NCI-H69 (cell line): ENCODE measurements at regions not wholly inside any gene's neighbourhood (a gene's known extent, or its start where the extent isn't known, plus 50 kb on each side); places are given as distances from the start of the nearest gene placed in this dataset.
"Not testable (repeated sequence)": the region's sequence is repeated elsewhere in the genome, so short reads cannot be mapped to it uniquely, and the experiment has no call there.

Experiments used
- DNase-seq: peaks from one replicate; lab custom pipeline; 2025; lab: John Stamatoyannopoulos, UW

DNA sequence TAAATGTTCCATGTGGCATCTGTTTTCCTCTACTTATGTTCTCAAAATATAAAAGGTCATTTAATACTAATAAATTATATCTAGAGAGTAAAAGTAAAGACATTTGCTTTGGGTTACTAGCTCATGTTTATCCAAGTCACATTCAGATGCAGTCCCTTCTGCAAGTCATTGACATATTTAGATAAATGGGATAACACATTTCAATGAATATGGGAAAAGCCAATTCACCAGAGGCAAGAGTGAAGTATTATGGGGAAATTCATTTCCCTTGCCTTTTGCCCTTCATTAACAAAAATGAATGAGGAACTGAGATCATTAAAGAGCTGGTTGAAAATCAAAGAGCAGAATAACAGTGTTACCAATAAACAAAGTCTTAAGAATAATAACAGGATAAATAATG, 306.2 kb upstream of the FSTL5 start:
- no peak for DNase-seq

DNA sequence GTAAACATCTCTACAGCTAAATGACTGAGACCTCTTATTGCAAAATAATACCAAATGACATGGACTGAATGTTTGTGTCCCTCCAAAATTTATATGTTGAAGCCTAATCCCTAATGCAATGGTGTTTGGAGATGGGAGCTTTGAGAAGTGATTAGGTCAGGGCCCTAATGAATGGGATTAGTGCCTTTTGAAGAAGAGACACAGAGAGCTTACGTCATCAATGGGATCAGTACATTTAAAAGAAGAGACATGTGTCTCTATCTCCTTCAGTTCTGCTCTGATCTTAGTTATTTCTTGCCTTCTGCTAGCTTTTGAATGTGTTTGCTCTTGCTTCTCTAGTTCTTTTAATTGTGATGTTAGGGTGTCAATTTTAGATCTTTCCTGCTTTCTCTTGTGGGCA, 301.6 kb upstream of the FSTL5 start:
- not testable (repeated sequence) for DNase-seq

DNA sequence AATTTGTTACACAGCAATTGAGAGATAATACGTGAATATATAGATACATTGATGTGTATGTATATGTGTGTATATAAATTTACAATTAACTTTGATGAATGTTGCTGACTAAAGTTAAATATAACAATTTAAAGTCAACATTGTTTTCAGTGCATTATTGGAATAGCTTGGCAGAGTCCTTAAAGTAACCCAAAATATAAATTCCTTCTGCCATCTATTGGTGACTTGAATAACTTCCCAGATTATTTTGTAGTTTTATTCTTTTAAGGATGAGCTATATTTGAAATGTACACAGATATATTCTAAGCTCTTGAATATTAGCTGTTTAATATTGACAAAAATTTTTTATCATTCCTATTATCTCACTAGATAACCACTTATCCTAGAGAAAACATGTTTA, 298.2 kb upstream of the FSTL5 start:
- DNase-seq: peak; percentile 33

DNA sequence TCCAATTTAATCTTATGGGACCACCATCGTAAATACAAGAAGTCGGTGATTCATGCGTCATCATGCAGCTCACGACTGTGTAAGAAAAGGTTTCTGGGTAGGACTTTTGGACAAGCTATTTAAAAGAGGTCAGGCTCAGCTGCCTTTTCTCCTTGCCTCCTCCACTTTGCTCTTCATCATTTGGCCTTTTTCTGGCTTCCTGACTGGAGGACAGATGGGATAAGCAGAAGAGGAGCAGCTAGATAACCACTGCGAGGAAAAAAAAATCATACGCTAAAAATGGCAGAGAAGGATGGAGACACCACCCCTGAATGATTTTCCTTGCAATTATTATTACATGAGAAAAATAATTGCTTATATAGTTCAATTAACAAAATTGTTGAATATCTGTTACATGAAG, 294.3 kb upstream of the FSTL5 start:
- DNase-seq: no peak

DNA sequence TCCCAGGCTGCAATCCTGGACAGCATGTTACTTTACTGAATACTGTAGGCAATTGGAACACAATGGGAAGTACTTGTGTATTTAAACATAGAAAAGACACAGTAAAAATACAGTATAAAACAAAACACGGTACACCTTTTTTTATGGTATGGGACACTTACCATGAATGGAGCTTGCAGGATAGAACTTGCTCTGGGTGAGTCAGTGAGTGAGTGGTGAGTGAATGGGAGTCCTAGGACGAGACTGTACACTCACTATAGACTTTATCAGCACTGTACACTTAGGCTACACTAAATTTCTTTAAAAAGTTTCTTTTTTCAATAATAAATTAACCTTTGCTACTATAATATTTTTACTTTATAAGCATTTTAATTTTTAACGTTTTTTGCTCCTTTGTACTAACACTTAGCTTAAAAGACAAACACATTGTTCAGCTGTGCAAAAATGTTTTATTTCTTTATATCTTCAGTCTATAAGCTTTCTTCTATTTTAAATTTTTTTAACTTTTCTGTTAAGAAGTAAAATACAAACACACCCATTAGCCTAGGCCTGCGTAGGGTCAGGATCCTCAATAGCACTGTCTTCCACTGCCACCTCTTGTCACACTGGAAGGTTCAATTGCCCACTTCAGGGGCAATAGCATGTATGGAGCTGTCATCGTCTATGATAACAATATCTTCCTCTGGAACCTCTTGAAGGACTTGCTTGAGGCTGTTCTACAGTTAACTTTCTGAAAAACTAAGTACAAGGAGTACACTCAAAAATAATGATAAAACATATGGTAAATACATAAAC, 293.5 kb upstream of the FSTL5 start:
- no peak for DNase-seq

DNA sequence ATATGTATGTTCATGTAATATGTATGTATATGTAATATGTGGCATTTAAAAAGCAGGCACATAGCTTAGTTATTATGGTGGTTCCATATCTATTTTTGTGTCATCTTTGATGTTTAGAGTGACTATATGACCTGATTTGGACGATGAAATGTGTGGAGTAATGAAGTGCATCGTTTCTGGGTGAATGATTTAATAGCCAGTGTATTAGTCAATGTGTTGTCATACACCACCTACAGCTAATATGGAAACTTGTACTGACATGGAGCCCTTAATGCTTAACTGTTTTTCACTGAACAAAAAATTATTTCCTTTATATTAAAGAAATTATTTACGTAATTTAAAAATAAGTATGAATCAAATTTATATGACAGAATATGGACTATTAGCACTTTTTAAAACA, 292.3 kb upstream of the FSTL5 start:
- no peak for DNase-seq

DNA sequence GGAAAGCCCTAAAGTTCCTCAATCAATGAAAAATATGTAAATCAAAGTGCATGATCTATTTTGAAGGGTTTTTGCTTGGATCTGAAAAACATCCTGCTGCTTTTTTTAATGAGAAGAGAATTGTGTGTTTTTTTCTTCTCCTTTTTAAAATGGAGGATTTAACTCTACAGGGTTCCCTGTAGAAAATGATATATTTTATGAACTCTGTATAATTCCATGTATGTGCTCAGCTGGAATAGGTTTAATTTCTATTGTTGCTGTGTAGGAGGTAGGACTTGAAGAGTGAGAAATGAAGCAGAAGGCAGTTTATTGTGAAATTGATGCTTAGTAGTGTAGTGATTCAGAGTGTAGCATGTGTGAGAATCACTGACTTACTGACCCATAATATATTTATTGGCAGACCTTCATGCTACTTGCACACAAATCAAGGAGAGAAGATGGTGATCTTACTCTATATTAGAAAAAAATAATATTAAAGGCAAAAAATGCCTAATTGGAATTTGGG, 286.8 kb upstream of the FSTL5 start:
- peak; percentile 60 for DNase-seq

DNA sequence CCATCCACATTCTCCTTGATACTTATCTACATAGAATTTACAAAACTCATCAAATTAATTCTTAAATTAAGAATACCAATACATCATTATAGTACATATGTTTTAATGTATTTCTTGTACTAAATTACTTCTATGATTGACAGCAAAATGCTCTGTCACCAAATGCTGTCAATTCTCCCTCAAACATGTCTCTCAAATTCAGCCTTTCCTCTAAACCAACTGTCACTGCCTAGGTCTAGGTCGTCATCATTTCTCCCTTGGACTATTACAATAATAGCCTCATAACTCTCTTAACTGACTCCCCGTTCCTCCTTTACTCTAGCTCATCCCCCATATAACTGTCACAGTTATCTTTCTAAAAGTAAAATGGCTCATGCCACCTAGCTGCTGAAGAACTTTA, 279.7 kb upstream of the FSTL5 start:
- no peak for DNase-seq

DNA sequence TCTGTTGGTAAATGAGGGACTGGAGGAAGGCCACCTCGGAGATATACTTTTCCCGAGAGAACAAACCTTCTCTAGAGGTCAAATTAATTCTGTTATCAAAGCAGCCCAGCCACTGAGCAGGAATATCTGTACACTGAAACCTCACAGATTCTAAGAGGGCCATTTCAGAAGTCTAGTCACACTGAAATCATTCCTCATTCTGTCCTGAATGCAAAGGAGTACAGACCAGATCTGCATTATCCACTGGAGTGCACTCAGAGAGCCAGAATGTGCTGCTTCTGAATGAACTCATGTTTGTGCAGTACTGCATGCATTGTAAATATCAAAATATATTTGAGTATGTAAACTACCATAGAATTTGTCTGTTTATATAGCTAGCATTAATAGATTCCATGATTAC, 278.3 kb upstream of the FSTL5 start:
- peak; percentile 4 for DNase-seq

DNA sequence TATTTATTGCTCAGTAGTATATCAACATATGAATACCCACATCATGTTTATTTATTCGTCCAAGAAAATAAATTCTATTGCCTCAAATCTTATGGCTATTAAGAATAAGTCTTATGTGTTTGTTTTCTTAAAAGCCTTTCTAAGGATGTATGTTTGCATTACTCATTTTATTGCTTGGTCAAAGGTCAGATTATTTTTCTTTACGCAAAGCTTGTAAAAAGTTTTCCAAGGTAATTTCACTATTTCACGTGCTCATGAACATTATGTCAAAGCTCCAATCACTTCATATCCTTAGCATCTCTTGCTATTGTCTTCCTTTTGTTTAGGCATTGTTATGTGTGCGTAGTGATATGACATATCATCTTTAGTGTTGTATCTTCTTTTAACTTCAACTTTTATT, 258.5 kb upstream of the FSTL5 start:
- no peak for DNase-seq

DNA sequence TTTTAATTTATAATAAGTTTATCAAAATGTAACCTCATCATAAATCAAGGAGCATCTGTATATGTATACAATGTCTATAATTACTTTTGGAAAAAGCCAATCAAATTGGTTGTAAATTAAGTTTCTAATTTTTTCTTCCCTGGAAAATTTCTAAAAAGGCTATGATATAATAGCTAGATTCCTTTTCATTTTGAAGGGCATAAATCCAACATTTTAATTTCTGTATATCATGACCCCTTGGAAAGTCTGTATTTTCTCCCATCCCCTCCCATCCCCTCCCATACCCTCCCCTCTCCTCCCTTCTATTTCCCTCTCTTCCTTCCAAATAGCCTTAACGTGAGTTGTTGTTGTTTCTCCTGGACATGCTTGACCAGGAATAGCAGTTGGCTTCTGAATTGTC, 247.1 kb upstream of the FSTL5 start:
- DNase-seq: no peak

DNA sequence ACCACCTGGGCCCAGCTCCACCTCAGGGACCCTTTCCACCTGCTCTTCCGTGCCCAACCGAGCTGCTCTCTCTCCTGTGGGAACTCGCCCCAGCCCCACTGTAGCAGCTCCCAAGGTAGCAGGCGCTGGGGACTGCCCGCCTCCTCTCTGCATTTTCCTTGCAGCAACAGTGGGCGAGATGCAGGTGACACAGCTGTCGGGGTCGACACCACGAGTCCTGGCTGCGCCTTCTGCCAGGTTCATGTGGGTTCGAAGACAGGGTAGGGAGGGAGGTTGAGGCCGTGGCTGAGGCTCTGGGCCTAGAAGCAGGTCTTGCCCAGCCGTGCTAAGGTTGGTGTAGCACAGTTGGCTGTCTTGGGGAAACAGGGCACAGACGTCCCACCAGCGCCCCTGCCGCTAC, 245.2 kb upstream of the FSTL5 start:
- DNase-seq: no peak

DNA sequence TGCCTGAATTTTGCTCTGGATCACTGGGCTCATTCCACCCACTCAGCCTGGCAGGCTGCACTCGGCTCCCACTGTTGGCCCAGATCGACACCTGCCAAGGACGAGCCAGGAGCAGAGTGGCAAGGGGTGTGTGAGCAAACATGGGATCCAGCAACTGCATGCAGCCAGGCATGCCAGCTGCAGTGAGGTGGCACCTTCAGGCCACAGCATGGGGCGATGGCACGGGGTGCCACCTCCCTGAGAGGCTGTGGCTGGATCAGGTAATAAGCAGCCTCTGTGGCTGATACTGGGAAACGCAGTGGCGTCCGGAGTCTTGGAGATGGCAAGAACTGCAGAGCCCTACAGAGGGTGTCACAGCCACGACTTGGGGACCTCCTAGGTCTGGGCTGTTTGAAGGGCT, 244.5 kb upstream of the FSTL5 start:
- DNase-seq: peak; percentile 53

DNA sequence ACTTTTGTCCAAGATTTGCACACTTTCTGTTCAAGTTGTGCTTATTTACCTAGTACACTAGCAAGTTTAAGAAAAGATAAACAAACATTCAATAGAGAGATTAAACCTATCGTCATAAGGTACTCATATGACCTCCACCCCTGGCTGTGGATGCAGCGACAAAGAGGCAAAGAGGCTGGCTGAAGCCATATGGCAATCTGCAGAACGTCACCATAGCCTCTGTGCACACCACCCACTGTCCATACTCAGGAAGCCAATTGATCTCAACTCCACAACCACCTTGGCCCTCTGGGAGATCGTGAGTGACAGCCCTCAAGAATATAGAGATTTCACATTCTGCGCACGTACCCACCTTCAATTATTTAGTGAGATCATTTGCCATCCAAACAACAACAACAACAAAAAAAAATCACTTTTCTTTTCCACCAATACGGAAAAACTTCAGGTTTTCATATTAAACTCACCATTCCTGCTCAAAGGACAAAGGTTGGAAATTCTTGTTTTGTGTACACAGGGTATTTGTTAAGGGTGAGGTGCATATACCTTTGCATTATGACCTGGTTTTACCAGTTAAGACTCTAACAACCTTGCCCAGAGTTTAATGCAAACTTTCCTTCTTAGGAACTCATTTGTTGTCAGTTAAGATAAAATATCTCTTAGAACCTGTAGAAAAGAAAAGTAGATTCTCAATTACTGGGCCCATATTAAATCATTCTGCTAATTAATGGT, 243.0 kb upstream of the FSTL5 start:
- peak; percentile 10 for DNase-seq

DNA sequence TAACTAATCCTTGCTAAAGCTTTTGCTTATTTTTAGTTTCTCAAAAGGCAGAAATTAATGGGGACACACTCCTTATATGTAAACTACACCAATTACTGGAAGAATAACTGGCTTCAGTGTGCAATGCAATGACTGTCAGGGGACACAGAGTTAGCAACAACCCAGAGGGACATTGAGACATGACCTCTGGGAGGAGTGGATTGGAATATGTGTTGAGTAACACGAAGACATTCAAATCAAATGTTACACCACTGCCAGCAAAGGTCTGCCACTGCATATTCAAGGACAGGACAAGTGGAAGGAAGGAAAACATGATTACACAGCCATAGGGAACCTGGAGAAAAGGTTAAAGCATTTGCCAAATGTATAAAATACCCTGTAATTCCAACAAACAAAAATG, 240.1 kb upstream of the FSTL5 start:
- DNase-seq: peak; percentile 16

DNA sequence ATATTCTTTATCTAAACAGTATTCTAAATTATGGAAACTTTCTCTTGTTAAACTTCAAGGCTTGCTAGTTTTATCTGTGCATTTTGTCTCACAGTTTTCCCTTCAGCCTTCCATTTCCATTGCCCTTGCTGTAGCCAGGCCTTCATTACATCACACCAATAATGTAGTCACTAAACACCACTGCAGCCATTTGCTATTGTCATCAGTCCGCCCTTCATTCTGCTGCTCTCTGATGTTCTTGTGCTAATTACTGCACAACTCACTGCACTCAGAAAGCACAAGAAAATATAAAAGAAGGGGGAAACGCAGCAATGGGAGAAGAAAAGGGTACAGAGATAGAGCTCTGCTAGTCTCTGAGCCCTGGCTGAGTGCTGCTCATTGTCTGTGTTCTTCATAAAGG, 239.6 kb upstream of the FSTL5 start:
- DNase-seq: peak; percentile 65

DNA sequence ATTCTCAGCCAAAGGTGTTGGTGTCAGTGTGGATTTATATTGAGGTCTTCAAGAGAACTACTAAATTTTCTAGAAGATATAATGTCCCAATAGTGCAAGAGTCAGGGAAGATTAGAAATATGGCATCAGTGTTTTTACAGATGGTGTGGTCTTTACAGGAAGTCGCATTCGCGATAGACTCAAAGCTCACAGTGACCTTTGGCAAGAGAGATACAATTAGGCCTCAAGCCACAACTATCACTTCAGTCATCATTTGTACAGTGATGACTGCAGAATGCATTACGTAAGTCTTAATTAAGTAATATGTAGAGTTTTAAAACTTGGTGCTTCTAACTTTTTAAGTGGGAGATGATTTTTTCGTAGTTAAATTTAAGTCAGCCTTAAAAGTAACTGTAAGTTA, 237.2 kb upstream of the FSTL5 start:
- DNase-seq: peak; percentile 1

DNA sequence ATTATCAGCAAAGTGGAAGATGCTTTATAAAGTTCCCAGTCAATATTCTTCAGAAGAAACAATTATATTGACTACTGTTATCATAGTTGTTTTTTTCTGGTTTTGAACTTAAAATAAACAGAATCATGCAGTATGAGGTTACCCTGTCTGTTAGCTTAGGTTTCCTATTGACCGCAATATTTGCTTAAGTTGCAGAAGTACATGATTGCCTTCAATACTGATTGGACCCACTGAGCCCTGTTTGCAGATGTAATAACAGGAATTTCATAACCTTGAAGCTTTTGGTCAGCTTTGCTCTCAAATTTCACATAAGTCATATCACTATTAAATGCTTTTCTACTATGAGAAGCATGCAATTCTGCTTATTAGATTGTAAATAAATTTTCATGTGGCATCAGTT, 229.1 kb upstream of the FSTL5 start:
- peak; percentile 13 for DNase-seq

DNA sequence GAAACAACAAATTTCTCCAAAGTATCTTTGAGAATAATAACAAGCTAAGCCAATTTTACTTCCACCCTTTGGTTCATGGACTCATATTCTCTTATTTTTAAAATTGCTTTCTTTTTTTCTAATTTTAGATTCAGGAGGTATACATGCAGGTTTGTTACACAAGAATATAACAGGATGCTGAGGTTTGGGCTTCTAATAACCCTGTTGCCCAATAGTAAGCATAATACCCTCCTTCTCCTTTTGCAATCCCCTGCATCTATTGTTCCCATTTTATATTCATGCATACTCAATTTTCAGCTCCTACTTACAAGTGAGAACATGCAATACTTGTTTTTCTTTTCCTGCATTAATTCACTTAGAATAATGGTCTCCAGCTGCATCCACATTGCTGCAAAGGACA, 202.3 kb upstream of the FSTL5 start:
- no peak for DNase-seq

DNA sequence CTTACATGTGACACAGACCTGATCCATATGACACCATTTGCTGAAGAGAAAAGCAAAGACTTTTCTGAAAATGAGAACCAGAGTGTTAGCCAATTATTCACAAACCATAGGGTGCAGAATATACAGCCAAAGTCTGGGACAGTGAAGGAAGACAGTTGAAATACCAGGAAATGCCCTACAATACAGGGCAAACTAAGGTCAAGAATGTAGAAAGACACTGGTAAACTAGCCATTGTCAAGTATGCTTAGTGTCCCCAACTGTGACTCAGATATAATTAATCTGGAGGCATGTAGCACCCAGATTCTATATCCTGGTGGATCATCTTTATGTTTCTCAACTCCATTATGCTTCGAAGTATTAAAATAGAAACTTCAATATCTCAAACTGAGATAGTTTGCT, 200.9 kb upstream of the FSTL5 start:
- DNase-seq: peak; percentile 15

DNA sequence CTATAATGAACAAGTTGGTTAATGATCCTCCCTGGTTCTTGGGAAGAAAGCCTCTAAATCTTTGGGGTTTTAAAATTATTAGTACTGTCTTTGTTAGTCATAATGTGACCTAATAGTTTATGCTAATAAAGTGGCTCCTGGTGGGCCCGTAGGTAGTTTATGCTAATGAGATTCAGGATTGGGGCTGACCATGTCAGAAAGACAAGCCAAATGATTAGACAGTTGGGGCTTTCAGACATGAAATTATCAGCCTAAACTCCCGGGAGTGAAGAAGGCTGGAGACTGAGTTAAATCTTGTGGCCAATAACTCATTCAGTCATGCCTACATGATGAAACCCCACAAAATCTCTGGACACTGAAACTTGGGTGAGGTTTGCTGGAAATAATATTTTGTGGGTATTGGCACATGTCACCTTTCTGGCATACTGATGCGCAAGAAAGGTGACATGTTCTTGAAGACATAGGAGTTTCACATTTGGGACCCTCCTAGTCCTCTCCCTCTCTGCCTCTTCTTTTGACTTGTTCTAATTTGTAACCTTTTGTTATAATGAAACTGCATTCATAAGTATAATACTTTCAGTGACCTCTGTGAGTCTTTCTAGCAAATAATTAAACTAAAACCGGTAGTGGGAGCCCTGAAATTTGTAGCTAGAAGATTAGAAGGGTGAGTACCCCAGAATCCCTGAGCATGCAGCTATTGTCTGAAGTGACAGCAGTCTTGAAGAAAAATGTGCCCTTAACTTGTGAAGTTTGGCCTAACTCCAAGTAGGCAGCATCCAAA, 196.8 kb upstream of the FSTL5 start:
- DNase-seq: no peak

DNA sequence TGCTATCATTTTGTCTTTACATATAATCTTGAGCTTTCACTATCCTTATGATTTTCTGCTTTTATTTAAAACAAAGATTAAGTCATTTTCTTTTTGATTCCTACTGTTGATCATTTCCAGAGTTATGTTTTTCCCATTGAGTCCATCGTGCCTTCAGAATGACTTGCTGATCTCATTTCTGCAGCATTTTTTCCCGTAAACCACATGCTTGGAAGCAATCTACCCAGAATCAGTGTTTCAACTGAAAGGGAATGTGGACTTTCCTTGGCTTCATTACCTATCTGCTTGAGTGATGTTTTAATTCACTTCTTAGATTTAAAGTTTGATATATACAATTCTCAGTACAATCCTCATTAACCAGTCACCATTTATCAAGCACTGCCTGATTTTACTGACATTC, 192.4 kb upstream of the FSTL5 start:
- DNase-seq: no peak
